ENCODE measurements at regions not wholly inside any gene's neighbourhood (a gene's known extent, or its start where the extent isn't known, plus 50 kb on each side); places are given as distances from the start of the nearest gene placed in this dataset.

GRCh38 chrX:7993873-7994272 lies 66.7 kb upstream of the PNPLA4 start:
- TF ChIP-seq POLR2AphosphoS5 (IDR thresholded peaks at IDR 0.05) (no peak), CTCF (IDR thresholded peaks at IDR 0.05) (no peak), EP300 (IDR thresholded peaks at IDR 0.05; ENCODE audit: low read depth) (no peak)

Measured in transverse colon (tissue), 4 donors.